Neuronal stem cell (in vitro differentiated cells): ENCODE measurements at regions not wholly inside any gene's neighbourhood (a gene's known extent, or its start where the extent isn't known, plus 50 kb on each side); places are given as distances from the start of the nearest gene placed in this dataset.
"Not testable (repeated sequence)": the region's sequence is repeated elsewhere in the genome, so short reads cannot be mapped to it uniquely, and the experiment has no call there.

Source experiments
- DNase-seq: peaks from one replicate; pipeline ENCODE4 v3.0.0-alpha.2; 2013; ENCODE audit warnings: low spot score
- H2AFZ ChIP-seq: one replicate; pipeline ENCODE4 v1.6.1; 2013; ENCODE audit warnings: mild to moderate bottlenecking, low read length, inconsistent platforms
- H2AK5ac ChIP-seq: 2 replicates; pipeline ENCODE4 v1.6.1; 2013; ENCODE audit warnings: low read depth, mild to moderate bottlenecking, inconsistent platforms, low read length, moderate library complexity, mixed read lengths
- H2BK120ac ChIP-seq: 2 replicates; pipeline ENCODE4 v1.6.1; 2013; ENCODE audit warnings: low read depth, mild to moderate bottlenecking, inconsistent platforms, low read length, moderate library complexity, mixed read lengths
- H2BK12ac ChIP-seq: one replicate; pipeline ENCODE4 v1.6.1; 2013; ENCODE audit warnings: low read length, inconsistent platforms
- H2BK15ac ChIP-seq: 2 replicates; pipeline ENCODE4 v1.6.1; 2013; ENCODE audit warnings: mild to moderate bottlenecking, low read length, inconsistent platforms, mixed read lengths
- H2BK5ac ChIP-seq: one replicate; pipeline ENCODE4 v1.6.1; 2013; ENCODE audit warnings: inconsistent platforms, mild to moderate bottlenecking, low read length, moderate library complexity
- H3K14ac ChIP-seq: one replicate; pipeline ENCODE4 v1.6.1; 2013; ENCODE audit warnings: low read length, inconsistent platforms
- H3K18ac ChIP-seq: 2 replicates; pipeline ENCODE4 v1.6.1; 2013; ENCODE audit warnings: low read length, inconsistent platforms
- H3K23ac ChIP-seq: 2 replicates; pipeline ENCODE4 v1.6.1; 2013; ENCODE audit warnings: low read depth, mild to moderate bottlenecking, mixed read lengths, low read length, inconsistent platforms; ENCODE audit not compliant: poor library complexity
- H3K27ac ChIP-seq: replicated peaks from 3 replicates; pipeline ENCODE4 v1.5.1; 2013; ENCODE audit warnings: low read length, inconsistent platforms
- H3K27me3 ChIP-seq, 3 experiments: 2 replicates each; pipeline ENCODE4 v1.6.1; 2013; ENCODE audit warnings: low read length in 3 of 3, mild to moderate bottlenecking in 2 of 3, inconsistent platforms in 1 of 3, low read depth in 1 of 3, mixed read lengths in 1 of 3, moderate library complexity in 1 of 3; ENCODE audit not compliant: control insufficient read depth in 3 of 3, insufficient read depth in 3 of 3
- H3K36me3 ChIP-seq, 2 donors: replicated peaks in 1 of 2; 2 replicates each; pipeline ENCODE4 v1.6.1; 2013; ENCODE audit warnings: low read length in 2 of 2; ENCODE audit not compliant: control insufficient read depth in 2 of 2, insufficient read depth in 2 of 2
- H3K4ac ChIP-seq: 2 replicates; pipeline ENCODE4 v1.6.1; 2013; ENCODE audit warnings: inconsistent platforms, mild to moderate bottlenecking, low read length, moderate library complexity
- H3K4me1 ChIP-seq, 2 donors: 1 replicate in 1 of 2; 2 replicates in 1 of 2; pipeline ENCODE4 v1.6.1; 2013; ENCODE audit warnings: low read length in 2 of 2, low read depth in 1 of 2; ENCODE audit not compliant: control insufficient read depth in 2 of 2, insufficient read depth in 1 of 2
- H3K4me2 ChIP-seq: one replicate; pipeline ENCODE4 v1.6.1; 2013; ENCODE audit warnings: mild to moderate bottlenecking, low read length, inconsistent platforms; ENCODE audit not compliant: insufficient read depth, poor library complexity, severe bottlenecking
- H3K4me3 ChIP-seq, 2 donors: 2 replicates each; pipeline ENCODE4 v1.5.1; 2013; ENCODE audit warnings: low read length in 2 of 2, mild to moderate bottlenecking in 2 of 2, inconsistent platforms in 1 of 2, moderate library complexity in 1 of 2
- H3K79me1 ChIP-seq: one replicate; pipeline ENCODE4 v1.6.1; 2013; ENCODE audit warnings: low read depth, mild to moderate bottlenecking, inconsistent platforms, low read length, moderate library complexity
- H3K9ac ChIP-seq: one replicate; pipeline ENCODE4 v1.6.1; 2013; ENCODE audit warnings: mild to moderate bottlenecking, low read depth, low read length, inconsistent platforms; ENCODE audit not compliant: poor library complexity
- H3K9me3 ChIP-seq, 2 donors: replicated peaks in 1 of 2; 2 replicates each; pipeline versions ENCODE3 to v1.6.1; 2013; ENCODE audit warnings: low read length in 2 of 2, mild to moderate bottlenecking in 2 of 2, inconsistent platforms in 1 of 2, low read depth in 1 of 2, mixed read lengths in 1 of 2, moderate library complexity in 1 of 2; ENCODE audit not compliant: control insufficient read depth in 2 of 2, insufficient read depth in 1 of 2
- H4K8ac ChIP-seq: one replicate; pipeline ENCODE4 v1.6.1; 2013; ENCODE audit warnings: low read depth, mild to moderate bottlenecking, inconsistent platforms, low read length, moderate library complexity
- H4K91ac ChIP-seq: one replicate; pipeline ENCODE4 v1.6.1; 2013; ENCODE audit warnings: low read length, low read depth, mild to moderate bottlenecking, inconsistent platforms; ENCODE audit not compliant: poor library complexity
- WGBS, 2 donors: extraction: QIAGEN DNeasy Blood & Tissue Kit; methylation state at CpG; one replicate each; pipeline ENCODE4 v1.1.7; 2013; ENCODE audit warnings: missing lambda C conversion rate in 2 of 2, mixed read lengths in 1 of 2; ENCODE audit not compliant: insufficient read length in 2 of 2, insufficient replicate concordance in 1 of 2; ENCODE audit errors: extremely low coverage in 2 of 2; 5-methylcytosine and 5-hydroxymethylcytosine counted together

GRCh38 chr6:137717074-137718073 is 149.7 kb upstream of the TNFAIP3 start:
- no peak overlapping the region for H2BK120ac ChIP-seq
- no peak overlapping the region for H3K4me2 ChIP-seq
- H2BK12ac ChIP-seq, result no peak overlapping the region
- H3K27ac ChIP-seq, result no peak overlapping the region
- no peak overlapping the region for H3K23ac ChIP-seq
- WGBS, 2 donors, result no CpG with 5 or more reads among the region's 7 CpGs
- H2BK5ac ChIP-seq, result no peak overlapping the region
- H3K4me3 ChIP-seq, result no peak overlapping the region
- no peaks in the 10 kb centered on the region for H3K79me1 ChIP-seq
- no peak overlapping the region for H3K18ac ChIP-seq
- H2AFZ ChIP-seq, result no peak overlapping the region
- no peak overlapping the region for H2BK15ac ChIP-seq
- H3K36me3 ChIP-seq, result no peaks in the 10 kb centered on the region
- no peak overlapping the region for H3K9ac ChIP-seq
- H4K8ac ChIP-seq, result no peak overlapping the region
- H3K4me1 ChIP-seq, result peaks cover 0 to 2% of the 10 kb centered on the region in 2 donors
- no peak overlapping the region for H4K91ac ChIP-seq
- no peak for DNase-seq
- no peak overlapping the region for H3K4ac ChIP-seq
- no peaks in the 10 kb centered on the region for H3K27me3 ChIP-seq
- H2AK5ac ChIP-seq, result no peak overlapping the region
- H3K14ac ChIP-seq, result no peak overlapping the region
- no peaks in the 10 kb centered on the region for H3K9me3 ChIP-seq

GRCh38 chr6:137718903-137719302 is 148.2 kb upstream of the TNFAIP3 start:
- H3K27me3 ChIP-seq, H2AFZ ChIP-seq, H2BK5ac ChIP-seq, H2BK12ac ChIP-seq, H3K4ac ChIP-seq, H4K8ac ChIP-seq, H2BK120ac ChIP-seq, H3K4me2 ChIP-seq, H3K9me3 ChIP-seq, H3K9ac ChIP-seq, DNase-seq, H2BK15ac ChIP-seq, H3K23ac ChIP-seq, H3K14ac ChIP-seq, H3K36me3 ChIP-seq, H3K27ac ChIP-seq, H4K91ac ChIP-seq, H2AK5ac ChIP-seq, H3K79me1 ChIP-seq, H3K18ac ChIP-seq, H3K4me3 ChIP-seq, H3K4me1 ChIP-seq: not testable (repeated sequence)
- WGBS, 2 donors, result no CpG with 5 or more reads among the region's 5 CpGs

DNA sequence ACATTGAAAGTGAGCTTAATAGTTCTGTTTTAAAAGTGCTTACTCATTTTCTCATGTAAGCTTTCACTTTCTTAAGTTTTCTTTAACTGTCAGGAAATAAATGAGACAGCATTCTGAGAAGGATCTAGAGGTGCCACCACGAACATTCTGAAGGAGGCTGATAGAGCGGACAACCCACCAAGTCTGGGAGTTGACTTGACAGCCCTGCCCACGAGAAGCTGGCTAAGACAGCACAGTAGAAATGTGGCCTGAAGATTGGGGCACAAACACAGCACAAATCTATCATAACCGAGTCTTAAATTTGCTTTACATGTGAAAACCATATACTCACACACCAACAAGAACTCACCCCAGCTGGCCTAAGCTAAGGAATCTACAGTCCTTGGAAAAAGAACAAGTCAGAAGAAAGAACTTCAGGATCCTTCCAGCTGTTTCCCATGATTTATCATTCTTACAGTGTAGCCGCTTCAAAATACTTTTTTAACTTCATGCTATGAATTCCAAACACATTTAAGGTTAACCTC is 144.2 kb upstream of the TNFAIP3 start:
- Histone ChIP-seq H3K4me3 (no peak overlapping the region), H3K4ac (no peak overlapping the region), H4K8ac (no peak overlapping the region), H2BK120ac (no peak overlapping the region), H3K14ac (no peak overlapping the region), H2BK5ac (no peak overlapping the region), H2BK15ac (no peak overlapping the region), H2AFZ (no peak overlapping the region), H3K9ac (no peak overlapping the region), H3K27me3 (no peaks in the 10 kb centered on the region), H3K4me1 (no peaks in the 10 kb centered on the region), H3K79me1 (no peaks in the 10 kb centered on the region), H2BK12ac (no peak overlapping the region), H3K27ac (no peak overlapping the region), H3K18ac (no peak overlapping the region), H3K4me2 (no peak overlapping the region), H3K23ac (no peak overlapping the region), H4K91ac (no peak overlapping the region), H3K9me3 (no peaks in the 10 kb centered on the region), H3K36me3 (no peaks in the 10 kb centered on the region), H2AK5ac (no peak overlapping the region)
- WGBS, 2 donors, result no CpG with 5 or more reads among the region's 5 CpGs
- DNase-seq, result no peak

- no CpG with 5 or more reads among the region's 4 CpGs for WGBS, 2 donors
- Histone ChIP-seq H3K9ac (no peak overlapping the region), H3K4ac (no peak overlapping the region), H4K91ac (no peak overlapping the region), H2AK5ac (no peak overlapping the region), H3K23ac (no peak overlapping the region), H2BK15ac (no peak overlapping the region), H3K27me3 (no peaks in the 10 kb centered on the region), H3K27ac (no peak overlapping the region), H3K14ac (no peak overlapping the region), H3K18ac (no peak overlapping the region), H3K36me3 (no peaks in the 10 kb centered on the region), H2AFZ (no peak overlapping the region), H3K4me1 (peaks cover 0 to 1% of the 10 kb centered on the region in 2 donors), H2BK120ac (no peak overlapping the region), H3K4me3 (no peak overlapping the region), H3K79me1 (no peaks in the 10 kb centered on the region), H3K4me2 (no peak overlapping the region), H4K8ac (no peak overlapping the region), H3K9me3 (no peaks in the 10 kb centered on the region), H2BK5ac (no peak overlapping the region), H2BK12ac (no peak overlapping the region)
- no peak for DNase-seq
These were observed 143.6 kb upstream of the TNFAIP3 start for GRCh38 chr6:137723273-137724017.
